ENCODE measurements at regions not wholly inside any gene's neighbourhood (a gene's known extent, or its start where the extent isn't known, plus 50 kb on each side); places are given as distances from the start of the nearest gene placed in this dataset.

GRCh38 chr11:134569195-134569594 is 157.2 kb upstream of the B3GAT1 start:
- no peak for DNase-seq (ENCODE audit: low read depth in 3 of 3, low spot score in 1 of 3)

DNA sequence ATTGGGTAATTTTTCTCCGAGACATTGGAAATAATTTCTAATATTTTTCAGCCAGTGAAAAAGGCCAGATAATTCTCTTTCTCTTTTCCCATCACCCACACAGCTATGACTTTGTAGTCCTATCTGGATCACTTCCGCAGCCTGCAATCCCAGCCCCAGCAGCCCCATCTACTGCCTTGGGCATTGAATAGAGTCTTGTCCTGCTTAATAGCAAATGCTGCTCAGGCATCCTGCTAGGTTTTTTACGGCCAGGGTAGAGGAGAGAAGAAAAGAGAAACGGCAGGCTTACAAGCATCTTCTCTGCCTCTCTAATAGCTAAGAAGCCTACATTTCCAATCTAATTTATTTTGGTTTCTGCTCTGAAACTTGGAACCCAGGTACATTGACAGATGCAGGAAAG is 154.3 kb upstream of the B3GAT1 start:
- DNase-seq (ENCODE audit: low read depth in 3 of 3, low spot score in 1 of 3): no peak

DNA sequence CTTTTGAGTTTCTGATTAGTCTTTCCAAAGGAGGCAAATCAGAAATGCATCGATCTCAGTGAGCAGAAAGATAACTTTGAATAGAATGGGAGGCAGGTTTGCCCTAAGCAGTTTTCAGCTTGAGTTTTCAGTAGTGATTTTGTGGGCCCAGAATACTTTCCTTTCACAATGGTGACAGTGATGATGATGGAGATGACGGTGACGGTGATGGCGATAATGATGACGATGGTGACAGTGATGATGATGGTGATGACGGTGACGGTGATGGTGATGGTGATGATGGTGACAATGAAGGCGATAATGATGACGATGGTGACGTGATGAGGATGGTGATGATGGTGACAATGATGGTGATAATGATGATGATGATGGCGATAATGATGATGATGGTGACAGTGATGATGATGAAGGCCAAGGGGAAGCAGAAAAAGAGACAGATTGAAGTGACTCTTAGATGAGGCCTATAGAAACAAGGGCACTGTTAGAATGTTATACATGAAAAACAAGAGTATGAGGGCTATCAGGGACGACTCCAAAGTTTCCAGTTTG is 153.4 kb upstream of the B3GAT1 start:
- DNase-seq (ENCODE audit: low read depth in 3 of 3, low spot score in 1 of 3): no peak

DNA sequence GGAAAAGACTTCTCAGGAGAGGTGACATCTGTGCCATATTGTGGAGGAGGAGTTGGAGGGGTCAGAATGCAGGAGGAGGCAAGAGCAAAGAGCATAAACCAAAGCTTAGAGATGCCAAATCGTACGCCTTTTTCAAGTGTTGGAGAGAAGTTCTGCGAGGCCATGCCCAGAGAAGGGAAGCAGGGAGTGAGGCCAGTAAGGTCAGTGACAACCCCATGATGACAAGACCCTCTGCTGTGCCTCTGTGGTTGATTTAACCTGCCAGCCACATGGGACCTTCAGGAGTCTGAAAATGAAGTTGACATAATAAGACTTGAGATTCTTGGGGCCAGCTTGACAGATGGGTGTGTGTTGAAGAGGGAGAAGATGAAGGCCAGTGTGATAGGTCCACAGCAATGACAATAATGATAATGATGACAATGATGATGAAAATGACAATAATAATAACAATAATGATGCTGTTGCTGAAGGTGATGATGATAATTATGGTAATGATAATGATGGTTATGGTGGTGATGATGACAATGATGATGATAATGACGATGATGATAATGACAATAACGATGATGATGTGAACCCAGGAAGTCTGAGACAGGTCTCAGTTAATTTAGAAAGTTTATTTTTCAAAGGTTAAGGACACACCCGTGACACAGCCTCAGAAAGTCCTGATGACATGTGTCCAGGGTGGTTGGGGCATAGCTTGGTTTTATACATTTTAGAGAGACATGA is 152.6 kb upstream of the B3GAT1 start:
- DNase-seq (ENCODE audit: low read depth in 3 of 3, low spot score in 1 of 3): no peak

DNA sequence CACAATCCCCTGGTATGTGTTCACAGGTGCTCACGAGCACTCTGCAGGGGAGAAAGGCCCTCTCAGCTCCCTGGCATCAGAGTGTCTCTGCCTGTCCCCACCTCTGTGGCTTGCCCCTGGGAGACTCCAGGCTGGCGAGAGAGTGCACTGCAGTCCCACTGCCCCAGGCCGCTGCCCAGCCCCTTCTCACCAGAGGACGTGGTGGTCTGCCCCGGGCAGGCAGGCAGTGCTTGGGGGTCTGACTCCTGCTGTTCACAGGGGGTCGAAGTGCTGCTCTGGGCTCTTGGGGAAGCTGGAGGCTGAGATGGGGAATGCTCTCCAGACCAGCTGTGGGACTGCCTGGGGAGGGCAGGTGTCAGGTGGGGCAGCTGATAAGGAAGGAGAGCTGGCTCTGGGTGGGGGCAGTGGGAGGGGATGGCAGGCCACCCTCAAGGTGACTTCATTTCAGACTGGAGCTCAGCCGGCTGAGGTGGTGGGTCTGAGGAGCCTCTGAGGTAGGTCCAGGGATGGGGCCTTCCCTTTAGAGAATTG is 151.0 kb upstream of the B3GAT1 start:
- no peak for DNase-seq (ENCODE audit: low read depth in 3 of 3, low spot score in 1 of 3)

GRCh38 chr11:134562196-134562595 is 150.2 kb upstream of the B3GAT1 start:
- no peak for DNase-seq (ENCODE audit: low read depth in 3 of 3, low spot score in 1 of 3)

GRCh38 chr11:134561331-134561720 is 149.3 kb upstream of the B3GAT1 start:
- DNase-seq (ENCODE audit: low read depth in 3 of 3, low spot score in 1 of 3): no peak

DNA sequence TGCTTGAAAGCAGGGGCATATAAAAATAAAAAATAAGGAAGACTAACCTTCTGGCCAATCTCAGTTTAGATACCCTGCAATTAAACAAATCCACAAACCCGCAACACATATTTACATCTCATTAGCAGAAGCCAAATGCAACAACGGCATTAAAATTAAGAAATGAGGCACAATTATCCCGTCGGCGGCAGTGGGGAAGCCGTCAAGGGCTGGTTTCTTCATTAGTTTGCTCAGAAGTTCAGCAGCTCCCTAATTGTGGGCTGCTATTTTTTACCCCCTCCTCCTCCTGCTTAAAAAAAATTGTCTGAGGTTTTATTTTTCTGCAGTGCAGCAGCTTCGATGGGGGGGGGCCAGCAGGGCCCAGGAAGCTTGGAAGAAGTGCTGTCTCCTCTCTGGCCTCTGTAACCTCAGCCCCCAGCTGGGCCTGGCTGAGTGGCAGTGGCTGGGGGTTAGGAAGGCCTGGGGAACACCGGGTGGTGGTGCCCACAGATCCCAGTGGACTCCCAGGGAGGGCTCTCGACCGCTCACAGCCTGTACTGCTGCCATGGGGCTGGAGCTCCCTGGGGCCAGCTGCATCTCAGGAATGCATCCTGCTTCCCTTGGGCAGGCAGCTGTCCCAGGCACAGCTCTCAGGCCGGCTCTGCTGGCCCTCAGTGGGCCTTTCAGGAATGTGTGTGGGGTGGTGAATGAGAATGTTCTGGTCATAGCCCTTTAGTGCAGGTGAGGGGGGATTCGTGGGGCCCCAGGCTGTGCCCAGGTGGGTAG is 148.7 kb upstream of the B3GAT1 start:
- DNase-seq (ENCODE audit: low read depth in 3 of 3, low spot score in 1 of 3): no peak

GRCh38 chr11:134560066-134560465 is 148.0 kb upstream of the B3GAT1 start:
- DNase-seq (ENCODE audit: low read depth in 3 of 3, low spot score in 1 of 3): no peak

DNA sequence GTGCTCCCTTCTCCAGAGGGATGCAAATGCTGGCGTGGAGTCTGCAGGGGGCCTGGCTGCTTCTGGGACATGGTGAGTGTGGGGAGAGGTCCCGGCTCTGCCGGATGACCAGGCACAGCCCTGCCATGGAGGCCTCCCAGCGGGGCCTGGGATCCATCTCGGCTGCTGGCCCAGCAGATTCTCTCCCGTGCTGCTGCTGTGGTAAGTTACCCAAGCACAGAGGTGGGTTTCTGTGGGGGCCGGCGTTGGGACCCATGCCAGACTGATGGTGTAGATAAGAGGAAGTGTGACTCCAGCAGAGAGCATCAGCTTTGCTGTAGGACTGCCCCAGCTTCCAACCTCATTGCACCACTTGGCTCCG is 147.5 kb upstream of the B3GAT1 start:
- DNase-seq (ENCODE audit: low read depth in 3 of 3, low spot score in 1 of 3): no peak

DNA sequence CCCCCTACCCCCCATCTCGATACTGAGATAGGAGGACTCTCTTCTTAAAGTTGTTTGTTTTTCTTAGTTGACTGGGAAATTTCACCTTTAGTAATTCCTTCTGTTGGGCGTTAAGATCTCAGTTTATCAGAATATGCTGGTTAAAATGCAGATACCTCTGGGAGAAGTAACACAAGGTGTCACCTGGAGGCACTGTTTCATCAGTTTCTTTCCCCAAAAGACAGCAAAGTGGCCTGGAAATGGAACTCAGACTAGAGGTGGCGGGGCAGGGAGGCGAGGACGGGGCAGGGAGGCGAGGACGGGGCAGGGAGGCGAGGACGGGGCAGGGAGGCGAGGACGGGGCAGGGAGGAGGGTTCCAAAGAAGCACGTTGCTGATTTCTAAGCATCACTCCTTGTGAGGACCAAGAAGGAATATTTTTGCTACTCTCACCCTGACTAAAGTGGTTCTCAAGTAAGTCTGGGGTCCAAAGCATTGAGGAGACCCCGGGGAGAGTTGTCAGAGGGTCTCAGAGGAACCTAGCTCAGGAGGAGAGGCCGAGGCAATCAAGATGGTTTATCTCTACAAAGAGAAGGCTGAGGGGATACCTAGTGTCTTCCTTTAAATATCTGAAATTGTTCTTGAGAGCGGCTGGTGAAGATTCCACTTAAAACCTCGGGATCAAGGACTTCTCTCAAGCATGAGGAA is 147.0 kb upstream of the B3GAT1 start:
- no peak for DNase-seq (ENCODE audit: low read depth in 3 of 3, low spot score in 1 of 3)

- no peak for DNase-seq (ENCODE audit: low read depth in 3 of 3, low spot score in 1 of 3)
Observed at GRCh38 chr11:134558258-134558835, 146.3 kb upstream of the B3GAT1 start.

- no peak for DNase-seq (ENCODE audit: low read depth in 3 of 3, low spot score in 1 of 3)
Observed at GRCh38 chr11:134557571-134558257, 145.7 kb upstream of the B3GAT1 start.

DNA sequence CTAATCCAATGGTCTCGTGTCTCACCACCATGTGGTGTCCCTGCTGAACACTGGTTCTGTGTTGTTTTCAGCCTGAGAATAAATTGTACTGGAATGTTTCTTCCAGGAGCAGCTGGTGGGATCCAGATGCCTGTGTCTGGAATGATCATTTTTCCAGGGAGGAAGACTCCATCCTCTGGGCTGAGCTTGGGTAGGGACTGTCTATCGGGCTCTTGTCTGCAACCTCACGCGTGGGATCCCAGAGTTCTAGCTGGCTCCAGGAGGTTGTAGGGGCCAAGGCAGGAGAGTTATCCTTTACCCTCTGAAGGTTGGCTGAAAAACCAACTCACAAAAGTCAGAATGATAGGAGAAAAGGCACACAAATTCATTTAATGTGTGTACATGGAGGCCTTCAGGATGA is 144.1 kb upstream of the B3GAT1 start:
- DNase-seq (ENCODE audit: low read depth in 3 of 3, low spot score in 1 of 3): no peak

DNA sequence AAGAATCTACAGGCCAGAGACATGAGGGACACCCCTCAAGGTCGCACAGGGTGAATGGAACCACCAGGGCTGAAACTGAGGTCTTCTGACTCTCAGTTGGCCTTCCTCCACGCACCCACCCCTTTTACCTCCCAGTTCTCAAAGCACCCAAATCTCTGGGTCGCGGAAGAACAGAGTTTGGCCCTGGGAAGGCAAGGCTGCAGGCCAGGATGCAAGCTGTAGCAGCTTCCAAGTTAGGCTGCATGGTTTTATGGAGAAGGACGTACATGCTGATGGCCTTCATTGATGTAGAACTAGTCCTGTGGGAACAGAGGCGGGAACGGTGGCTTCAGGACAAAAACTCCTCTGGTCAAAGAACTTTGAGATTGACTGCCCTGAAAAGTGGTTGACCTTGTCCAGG is 143.5 kb upstream of the B3GAT1 start:
- no peak for DNase-seq (ENCODE audit: low read depth in 3 of 3, low spot score in 1 of 3)

- no peak for DNase-seq (ENCODE audit: low read depth in 3 of 3, low spot score in 1 of 3)
Observed at GRCh38 chr11:134554861-134555260, 142.8 kb upstream of the B3GAT1 start.

- DNase-seq (ENCODE audit: low read depth in 3 of 3, low spot score in 1 of 3): no peak
Observed at GRCh38 chr11:134554106-134554505, 142.1 kb upstream of the B3GAT1 start.

GRCh38 chr11:134552749-134553148 is 140.7 kb upstream of the B3GAT1 start:
- DNase-seq (ENCODE audit: low read depth in 3 of 3, low spot score in 1 of 3): no peak

- DNase-seq (ENCODE audit: low read depth in 3 of 3, low spot score in 1 of 3): no peak
Observed at GRCh38 chr11:134545521-134545920, 133.5 kb upstream of the B3GAT1 start.

DNA sequence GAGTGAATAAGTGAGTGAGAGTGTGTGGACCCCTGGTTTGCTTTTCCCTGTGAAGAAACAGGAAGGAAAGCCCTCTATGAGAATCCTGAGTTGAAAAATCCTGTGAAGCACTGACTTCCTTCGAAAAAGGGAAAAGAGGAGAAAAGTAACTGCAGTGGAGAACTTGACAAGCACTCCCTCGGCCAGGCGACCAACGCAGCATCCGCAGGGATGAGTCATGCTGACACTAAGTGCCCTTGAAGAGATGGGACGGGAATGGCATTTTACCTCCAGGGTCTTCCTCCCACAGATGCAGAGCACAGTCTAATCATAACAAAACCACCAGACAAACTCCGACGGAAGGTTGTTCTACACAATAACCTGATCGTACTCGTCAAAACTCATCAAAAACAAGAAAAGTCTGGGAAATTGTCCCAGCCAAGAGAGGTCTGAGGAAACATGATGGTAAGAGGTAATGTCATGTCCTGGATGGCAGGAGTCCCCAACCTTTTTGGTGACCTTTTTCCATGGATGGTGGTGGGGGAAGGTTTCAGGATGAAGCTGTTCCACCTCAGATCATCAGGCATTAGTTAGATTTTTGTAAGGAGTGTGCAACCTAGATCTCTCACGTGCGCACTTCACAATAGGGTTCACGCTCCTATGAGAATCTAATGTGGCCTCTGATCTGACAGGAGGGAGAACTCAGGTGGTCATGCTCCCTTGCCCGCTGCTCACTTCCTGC is 132.2 kb upstream of the B3GAT1 start:
- DNase-seq (ENCODE audit: low read depth in 3 of 3, low spot score in 1 of 3): no peak
